HG03342 (cell line): ENCODE measurements at regions not wholly inside any gene's neighbourhood (a gene's known extent, or its start where the extent isn't known, plus 50 kb on each side); places are given as distances from the start of the nearest gene placed in this dataset.

ENCODE experiments used
- ATAC-seq: cut with Tn5 transposase; IDR thresholded peaks from one replicate; pipeline ENCODE4 v1.9.1; 2021; ENCODE audit warnings: mild to moderate bottlenecking, moderate library complexity; ENCODE audit not compliant: unreplicated experiment

DNA sequence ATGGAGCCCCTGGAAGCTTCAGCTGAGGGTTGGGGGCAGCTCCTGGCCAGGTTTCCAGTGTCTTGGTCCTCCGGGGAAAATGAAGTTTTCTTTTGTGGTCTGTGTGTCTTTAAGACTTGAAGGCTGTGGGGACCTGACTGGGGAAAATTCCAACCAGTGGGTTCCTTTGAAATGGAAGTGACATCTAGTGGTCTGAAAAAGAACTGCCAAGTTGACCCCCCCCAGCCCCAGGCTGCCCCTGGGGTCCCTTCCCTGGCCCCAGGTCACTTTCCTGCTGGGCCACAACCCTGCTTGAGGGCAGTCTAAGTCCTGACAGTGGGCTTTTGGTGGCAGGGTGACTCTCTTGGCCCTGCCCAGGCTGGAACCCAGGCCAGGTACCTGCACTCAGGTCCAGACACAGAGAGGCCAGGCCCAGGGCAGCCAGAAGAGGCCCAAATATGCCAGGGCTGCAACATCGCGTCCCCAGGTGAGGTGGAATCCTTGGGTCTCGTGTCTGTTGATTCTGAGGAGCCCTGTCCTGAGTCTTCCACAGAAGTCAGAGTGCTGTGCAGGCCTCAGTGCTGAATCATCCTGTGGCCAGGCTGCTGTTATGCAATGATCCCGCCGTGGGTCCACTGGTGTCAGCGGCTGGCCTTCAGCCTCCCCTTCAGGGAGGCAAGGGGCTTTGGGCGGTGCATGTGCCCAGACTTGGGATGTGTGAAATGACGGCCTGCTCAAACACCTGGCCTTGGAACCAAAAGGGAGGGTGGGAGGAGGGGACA lies 68.4 kb downstream of the VEGFA start:
- no peak for ATAC-seq

- no peak for ATAC-seq
These were observed 67.5 kb downstream of the VEGFA start for GRCh38 chr6:43837507-43837906.

DNA sequence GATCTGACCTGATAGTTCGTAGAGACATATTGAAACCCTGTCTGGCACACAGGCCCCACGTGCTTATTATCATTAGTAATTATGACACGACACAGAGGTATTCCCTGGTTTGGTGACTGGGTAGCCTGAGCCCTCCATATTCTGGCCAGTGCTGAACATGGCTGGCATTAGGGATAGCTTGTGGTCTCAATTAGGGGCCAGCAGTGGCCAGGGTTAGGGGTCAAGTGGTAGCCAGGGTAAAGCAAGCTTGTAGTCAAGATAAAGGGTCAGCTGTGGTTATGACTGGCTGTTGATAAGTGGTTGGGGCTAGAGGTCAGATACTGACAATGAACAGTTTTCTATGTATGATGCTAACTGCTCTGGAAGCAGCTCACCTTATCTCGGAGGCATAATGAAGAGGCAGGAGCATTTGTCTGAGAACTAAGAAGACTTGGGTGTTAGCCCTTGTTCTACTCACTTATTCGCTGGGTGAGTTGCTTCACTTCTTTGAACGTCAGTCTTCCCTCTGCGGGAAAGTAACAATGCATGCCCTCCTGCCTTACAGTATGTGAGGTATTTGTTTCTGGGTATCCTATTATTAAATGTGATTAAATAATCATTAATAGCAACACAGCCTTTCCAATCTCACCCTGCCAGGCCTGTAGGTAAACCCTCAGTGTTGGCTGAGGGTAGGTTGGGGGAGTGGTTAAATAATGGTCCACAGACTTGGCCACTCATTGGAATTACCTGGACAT lies 66.7 kb downstream of the VEGFA start:
- ATAC-seq = no peak
